H9 (cell line): ENCODE measurements at regions not wholly inside any gene's neighbourhood (a gene's known extent, or its start where the extent isn't known, plus 50 kb on each side); places are given as distances from the start of the nearest gene placed in this dataset.

Source experiments
- DNase-seq: peaks from one replicate; pipeline ENCODE4 v3.0.0-alpha.2; 2017
- H2AFZ ChIP-seq: one replicate; pipeline ENCODE4 v1.6.1; 2013; ENCODE audit warnings: mild to moderate bottlenecking, low read length, control low read depth, moderate library complexity
- H2AK5ac ChIP-seq: 2 replicates; pipeline ENCODE4 v1.6.1; 2013; ENCODE audit warnings: low read length, control low read depth, mixed read lengths; ENCODE audit not compliant: insufficient read length
- H2BK120ac ChIP-seq: one replicate; pipeline ENCODE4 v1.6.1; 2013; ENCODE audit warnings: low read depth, mild to moderate bottlenecking, low read length, control low read depth, inconsistent platforms; ENCODE audit not compliant: poor library complexity, severe bottlenecking
- H2BK12ac ChIP-seq: 2 replicates; pipeline ENCODE4 v1.6.1; 2013; ENCODE audit warnings: low read length, control low read depth, mixed read lengths, low read depth; ENCODE audit not compliant: insufficient read length
- H2BK15ac ChIP-seq: 2 replicates; pipeline ENCODE4 v1.6.1; 2013; ENCODE audit warnings: low read depth, low read length, control low read depth
- H2BK20ac ChIP-seq: one replicate; pipeline ENCODE4 v1.6.1; 2013; ENCODE audit warnings: low read depth, mild to moderate bottlenecking, low read length, control low read depth, inconsistent platforms; ENCODE audit not compliant: poor library complexity, severe bottlenecking
- H2BK5ac ChIP-seq: 2 replicates; pipeline ENCODE4 v1.6.1; 2013; ENCODE audit warnings: low read length, control low read depth, mixed read lengths; ENCODE audit not compliant: insufficient read length
- H3K14ac ChIP-seq: 2 replicates; pipeline ENCODE4 v1.6.1; 2013; ENCODE audit warnings: low read length, control low read depth; ENCODE audit not compliant: insufficient read depth
- H3K18ac ChIP-seq: 2 replicates; pipeline ENCODE4 v1.6.1; 2013; ENCODE audit warnings: low read depth, mild to moderate bottlenecking, mixed read lengths, low read length, control low read depth; ENCODE audit not compliant: insufficient read length
- H3K23ac ChIP-seq: 2 replicates; pipeline ENCODE4 v1.6.1; 2013; ENCODE audit warnings: low read length, control low read depth, mixed read lengths, low read depth; ENCODE audit not compliant: insufficient read length
- H3K23me2 ChIP-seq: 2 replicates; pipeline ENCODE4 v1.6.1; 2013; ENCODE audit warnings: low read depth, mild to moderate bottlenecking, mixed read lengths, low read length, control low read depth; ENCODE audit not compliant: insufficient read length, poor library complexity, severe bottlenecking
- H3K27ac ChIP-seq: 2 replicates; pipeline ENCODE4 v1.5.1; 2013; ENCODE audit warnings: low read length, control low read depth, mixed read lengths, low read depth; ENCODE audit not compliant: insufficient read length
- H3K27me3 ChIP-seq: 2 replicates; pipeline ENCODE4 v1.6.1; 2013; ENCODE audit warnings: low read length, control low read depth, inconsistent platforms; ENCODE audit not compliant: insufficient read depth
- H3K4ac ChIP-seq: 2 replicates; pipeline ENCODE4 v1.6.1; 2013; ENCODE audit warnings: low read depth, mild to moderate bottlenecking, control low read depth, inconsistent platforms, low read length, moderate library complexity
- H3K4me1 ChIP-seq: 2 replicates; pipeline ENCODE4 v1.6.1; 2013; ENCODE audit warnings: low read length, control low read depth, inconsistent platforms; ENCODE audit not compliant: insufficient read depth
- H3K4me2 ChIP-seq: 2 replicates; pipeline ENCODE4 v1.6.1; 2013; ENCODE audit warnings: low read length, control low read depth, mixed read lengths; ENCODE audit not compliant: insufficient read length, insufficient read depth
- H3K56ac ChIP-seq: 2 replicates; pipeline ENCODE4 v1.6.1; 2013; ENCODE audit warnings: low read depth, mild to moderate bottlenecking, mixed read lengths, low read length, control low read depth; ENCODE audit not compliant: insufficient read length
- H3K79me1 ChIP-seq: 2 replicates; pipeline ENCODE4 v1.6.1; 2013; ENCODE audit warnings: low read depth, mild to moderate bottlenecking, moderate library complexity, low read length, control low read depth, inconsistent platforms; ENCODE audit not compliant: insufficient read depth, poor library complexity, severe bottlenecking
- H3K79me2 ChIP-seq: 2 replicates; pipeline ENCODE4 v1.6.1; 2013; ENCODE audit warnings: low read length, control low read depth, inconsistent platforms; ENCODE audit not compliant: insufficient read depth
- H3K9ac ChIP-seq: 2 replicates; pipeline ENCODE4 v1.6.1; 2013; ENCODE audit warnings: low read length, control low read depth, mixed read lengths; ENCODE audit not compliant: insufficient read length; ENCODE audit errors: extremely low read depth
- H3K9me3 ChIP-seq: one replicate; pipeline ENCODE4 v1.6.1; 2013; ENCODE audit warnings: low read depth, low read length, inconsistent platforms; ENCODE audit not compliant: control insufficient read depth
- H3T11ph ChIP-seq: one replicate; pipeline ENCODE4 v1.6.1; 2013; ENCODE audit warnings: mild to moderate bottlenecking, low read length, control low read depth, inconsistent platforms
- H4K20me1 ChIP-seq: one replicate; pipeline ENCODE4 v1.6.1; 2013; ENCODE audit not compliant: control insufficient read depth, insufficient read length, insufficient read depth
- H4K5ac ChIP-seq: 2 replicates; pipeline ENCODE4 v1.6.1; 2013; ENCODE audit warnings: low read depth, mild to moderate bottlenecking, mixed read lengths, low read length, control low read depth; ENCODE audit not compliant: insufficient read length
- H4K8ac ChIP-seq: replicated peaks from 2 replicates; pipeline ENCODE4 v1.6.1; 2013; ENCODE audit warnings: low read length, control low read depth, mixed read lengths, low read depth; ENCODE audit not compliant: insufficient read length
- H4K91ac ChIP-seq: 2 replicates; pipeline ENCODE4 v1.6.1; 2013; ENCODE audit warnings: low read depth, mild to moderate bottlenecking, moderate library complexity, mixed read lengths, low read length, control low read depth; ENCODE audit not compliant: insufficient read length
- H3K27ac Mint-ChIP-seq, 3 experiments: 2 replicates in 2 of 3; 3 replicates in 1 of 3; pipeline ENCODE4 v1.8.0; 2020 to 2021; ENCODE audit warnings: mixed read lengths in 3 of 3, mild to moderate bottlenecking in 1 of 3, moderate library complexity in 1 of 3
- H3K27me3 Mint-ChIP-seq: 2 replicates; pipeline ENCODE4 v1.8.0; 2021; ENCODE audit warnings: low read depth, mild to moderate bottlenecking, moderate library complexity, mixed read lengths
- H3K36me3 Mint-ChIP-seq, 3 experiments: 2 replicates in 2 of 3; 3 replicates in 1 of 3; pipeline ENCODE4 v1.8.0; 2020 to 2021; ENCODE audit warnings: low read depth in 3 of 3, mixed read lengths in 3 of 3; ENCODE audit not compliant: insufficient read depth in 1 of 3
- H3K4me1 Mint-ChIP-seq, 2 experiments: 2 replicates each; pipeline ENCODE4 v1.8.0; 2020; ENCODE audit warnings: mixed read lengths in 2 of 2
- H3K4me3 Mint-ChIP-seq, 2 experiments: 2 replicates in 1 of 2; 3 replicates in 1 of 2; pipeline ENCODE4 v1.8.0; 2020 to 2021; ENCODE audit warnings: mild to moderate bottlenecking in 2 of 2, mixed read lengths in 2 of 2, moderate library complexity in 1 of 2
- H3K9me3 Mint-ChIP-seq, 2 experiments: 2 replicates in 1 of 2; 3 replicates in 1 of 2; pipeline ENCODE4 v1.8.0; 2020; ENCODE audit warnings: mild to moderate bottlenecking in 2 of 2, mixed read lengths in 2 of 2, moderate library complexity in 1 of 2
- CTCF ChIP-seq: fragments of 200-600 bp; sonication (generic); conservative IDR thresholded peaks from 3 replicates; pipeline ENCODE4 v1.8.0; 2021; ENCODE audit warnings: antibody characterized with exemption, mild to moderate bottlenecking
- WGBS: extraction: QIAGEN DNeasy Blood & Tissue Kit; methylation state at CpG from one replicate; pipeline ENCODE4 v1.1.7; 2013; ENCODE audit warnings: missing lambda C conversion rate, low lambda C conversion rate, mixed read lengths; ENCODE audit not compliant: insufficient read length; ENCODE audit errors: extremely low coverage; 5-methylcytosine and 5-hydroxymethylcytosine counted together

- Histone ChIP-seq H3K9ac (no peak overlapping the region), H3K27ac (no peak overlapping the region), H3K79me1 (no peaks in the 10 kb centered on the region), H2BK120ac (no peak overlapping the region), H3K4me1 (no peaks in the 10 kb centered on the region), H2AFZ (no peak overlapping the region), H4K8ac (no peak overlapping the region), H3K14ac (no peak overlapping the region), H3K18ac (no peak overlapping the region), H2BK20ac (no peak overlapping the region), H3K23me2 (no peaks in the 10 kb centered on the region), H3K23ac (no peak overlapping the region), H4K5ac (no peak overlapping the region), H2BK15ac (no peak overlapping the region), H2BK12ac (no peak overlapping the region), H3T11ph (no peak overlapping the region), H4K91ac (no peak overlapping the region), H3K27me3 (no peaks in the 10 kb centered on the region), H3K4ac (no peak overlapping the region), H2BK5ac (no peak overlapping the region), H3K56ac (no peak overlapping the region), H3K79me2 (no peaks in the 10 kb centered on the region), H3K9me3 (peaks cover 38% of the 10 kb centered on the region), H2AK5ac (no peak overlapping the region), H3K4me2 (no peak overlapping the region), H4K20me1 (no peaks in the 10 kb centered on the region)
- Mint-ChIP-seq H3K4me1 (no peaks in the 10 kb centered on the region), H3K4me3 (no peak overlapping the region), H3K27ac (no peak overlapping the region), H3K27me3 (peaks cover 3% of the 10 kb centered on the region; the same call in 1 of the 2 replicates), H3K9me3 (peaks cover 62 to 65% of the 10 kb centered on the region in 2 experiments), H3K36me3 (no peaks in the 10 kb centered on the region; a peak in 1 of 7 replicates)
- DNase-seq, result no peak
- no CpG with 5 or more reads among the region's 16 CpGs for WGBS
- TF ChIP-seq CTCF, result no peak
These were observed 61.0 kb upstream of the DCAF8L1 start for GRCh38 chrX:28042260-28042659.
